GM18907 (cell line): ENCODE measurements at regions not wholly inside any gene's neighbourhood (a gene's known extent, or its start where the extent isn't known, plus 50 kb on each side); places are given as distances from the start of the nearest gene placed in this dataset.
"Not testable (repeated sequence)": the region's sequence is repeated elsewhere in the genome, so short reads cannot be mapped to it uniquely, and the experiment has no call there.

Experiments used
- ATAC-seq: cut with Tn5 transposase; IDR thresholded peaks from one replicate; pipeline ENCODE4 v1.9.1; 2021; ENCODE audit warnings: mild to moderate bottlenecking, moderate library complexity; ENCODE audit not compliant: unreplicated experiment

DNA sequence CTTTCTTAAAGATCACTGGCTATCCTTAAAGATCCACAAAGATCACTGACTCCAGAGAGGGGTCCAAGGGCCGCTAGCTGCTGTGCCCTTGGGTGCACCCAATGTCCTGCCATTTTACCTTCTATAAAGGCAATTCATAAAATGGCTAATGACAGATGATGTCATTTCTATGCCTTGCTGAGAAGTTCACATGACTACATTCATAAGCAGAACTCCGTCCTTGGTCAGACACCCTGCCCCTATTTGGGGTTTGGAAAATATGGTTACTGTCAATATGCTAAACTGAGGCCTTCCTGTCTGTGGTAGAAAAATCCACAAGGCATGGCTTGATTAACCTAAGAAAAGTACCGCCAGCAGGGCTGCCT lies 60.9 kb upstream of the BMAL1 start:
- ATAC-seq = no peak

DNA sequence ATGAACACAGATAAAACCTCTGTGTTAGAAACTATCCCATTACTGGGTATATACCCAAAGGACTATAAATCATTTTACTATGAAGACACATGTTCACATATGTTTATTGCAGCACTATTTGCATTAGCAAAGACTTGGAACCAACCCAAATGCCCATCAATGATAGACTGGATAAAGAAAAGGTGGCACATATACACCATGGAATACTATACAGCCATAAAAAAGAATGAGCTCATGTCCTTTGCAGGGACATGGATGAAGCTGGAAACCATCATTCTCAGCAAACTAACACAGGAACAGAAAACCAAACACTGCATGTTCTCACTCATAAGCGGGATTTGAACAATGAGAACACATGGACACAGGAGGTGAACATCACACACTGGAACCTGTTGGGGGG lies 58.9 kb upstream of the BMAL1 start:
- not testable (repeated sequence) for ATAC-seq

DNA sequence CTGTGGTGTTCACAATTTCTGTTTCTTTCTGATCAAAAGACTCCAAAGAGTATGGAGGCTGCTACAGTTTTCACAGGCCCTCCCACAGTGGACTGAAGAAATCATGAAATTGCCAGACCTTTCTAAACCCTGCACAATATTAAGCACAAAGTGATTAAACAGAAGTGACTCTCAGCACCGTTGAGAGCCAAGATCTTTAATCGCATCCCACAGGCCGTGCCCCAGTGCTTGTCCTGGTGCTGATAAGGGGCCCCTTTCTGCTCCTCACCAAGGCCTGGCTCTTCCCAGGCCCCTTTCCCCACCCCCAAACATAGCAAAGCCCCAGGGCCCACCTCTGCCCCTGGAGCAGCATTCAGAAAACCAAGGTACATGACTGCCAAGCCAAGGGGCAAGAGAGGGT lies 57.4 kb upstream of the BMAL1 start:
- no peak for ATAC-seq

DNA sequence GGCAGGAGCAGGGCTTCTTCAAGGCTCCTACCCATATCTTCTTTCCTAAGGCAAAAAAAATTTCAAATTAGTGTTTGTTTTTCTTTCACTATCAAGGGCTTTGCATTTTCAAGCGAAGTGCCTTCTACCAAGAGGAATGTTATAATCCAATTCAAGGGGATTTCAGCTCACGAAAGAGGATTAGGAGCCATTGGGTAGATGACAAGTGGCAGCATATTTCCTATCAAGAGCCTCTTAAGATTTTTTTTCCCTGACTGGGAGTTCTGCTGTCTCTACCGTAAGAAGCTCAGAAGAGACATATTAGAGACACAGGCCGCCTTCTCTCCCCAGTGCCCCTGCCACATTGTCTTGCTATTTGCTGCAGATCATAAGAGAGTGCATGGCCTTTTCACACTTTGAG lies 55.9 kb upstream of the BMAL1 start:
- no peak for ATAC-seq

DNA sequence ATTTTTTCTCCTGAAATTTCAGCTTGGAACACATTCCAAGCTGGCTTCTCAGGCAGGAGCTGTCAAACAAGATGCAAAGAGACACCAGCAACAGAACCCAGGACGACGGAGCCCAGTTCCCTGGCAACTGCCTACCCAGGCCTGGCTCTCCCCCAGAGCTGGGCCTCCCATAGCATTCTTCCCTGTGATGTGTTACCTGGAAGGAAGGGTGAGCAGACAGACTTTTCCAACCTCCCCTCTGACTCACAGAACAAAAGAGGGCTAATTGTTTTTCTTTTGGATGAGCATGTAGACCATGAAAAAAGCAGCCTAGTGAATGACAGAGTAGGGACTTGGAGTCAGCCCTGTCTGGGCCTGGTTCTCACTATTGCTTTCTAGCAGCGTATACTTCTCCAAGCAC lies 55.3 kb upstream of the BMAL1 start:
- no peak for ATAC-seq

DNA sequence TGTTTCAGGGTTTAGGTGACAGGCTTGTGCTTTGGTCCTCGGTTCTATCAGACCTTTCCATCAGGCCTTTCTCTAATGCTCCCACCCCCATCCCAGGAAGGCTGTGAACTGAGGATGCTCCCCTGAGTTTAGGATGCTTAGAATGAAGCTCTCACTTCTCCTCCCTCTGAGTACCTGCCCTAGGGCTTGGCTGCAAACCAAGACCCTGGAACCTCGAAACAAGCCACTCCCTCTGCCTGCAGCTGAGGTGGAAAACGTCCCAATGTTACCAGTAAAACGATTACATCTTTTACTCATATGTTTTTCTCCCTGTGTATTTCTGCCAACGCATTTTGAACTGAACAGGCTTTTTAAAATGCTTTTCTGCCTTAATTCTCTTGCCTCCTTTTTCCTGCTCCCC lies 54.5 kb upstream of the BMAL1 start:
- no peak for ATAC-seq

DNA sequence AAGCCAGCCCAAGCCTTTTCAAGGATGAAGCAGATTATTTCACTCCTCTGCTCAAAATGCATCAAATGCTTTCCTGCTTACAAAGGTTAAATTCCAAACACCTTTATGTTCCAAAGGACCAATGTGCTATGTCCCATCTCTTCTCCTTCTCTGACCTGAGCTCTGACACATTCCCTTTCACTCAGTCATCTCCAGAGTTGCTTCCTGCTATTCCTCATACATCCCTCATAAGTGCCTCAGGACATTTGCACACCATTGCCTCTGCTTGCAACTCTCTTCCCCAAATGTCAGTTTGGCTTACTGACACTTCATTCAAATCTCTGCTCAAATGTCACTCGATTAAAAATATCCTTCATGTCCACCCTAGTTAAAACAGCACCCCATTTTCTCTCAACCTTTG lies 53.3 kb upstream of the BMAL1 start:
- no peak for ATAC-seq

DNA sequence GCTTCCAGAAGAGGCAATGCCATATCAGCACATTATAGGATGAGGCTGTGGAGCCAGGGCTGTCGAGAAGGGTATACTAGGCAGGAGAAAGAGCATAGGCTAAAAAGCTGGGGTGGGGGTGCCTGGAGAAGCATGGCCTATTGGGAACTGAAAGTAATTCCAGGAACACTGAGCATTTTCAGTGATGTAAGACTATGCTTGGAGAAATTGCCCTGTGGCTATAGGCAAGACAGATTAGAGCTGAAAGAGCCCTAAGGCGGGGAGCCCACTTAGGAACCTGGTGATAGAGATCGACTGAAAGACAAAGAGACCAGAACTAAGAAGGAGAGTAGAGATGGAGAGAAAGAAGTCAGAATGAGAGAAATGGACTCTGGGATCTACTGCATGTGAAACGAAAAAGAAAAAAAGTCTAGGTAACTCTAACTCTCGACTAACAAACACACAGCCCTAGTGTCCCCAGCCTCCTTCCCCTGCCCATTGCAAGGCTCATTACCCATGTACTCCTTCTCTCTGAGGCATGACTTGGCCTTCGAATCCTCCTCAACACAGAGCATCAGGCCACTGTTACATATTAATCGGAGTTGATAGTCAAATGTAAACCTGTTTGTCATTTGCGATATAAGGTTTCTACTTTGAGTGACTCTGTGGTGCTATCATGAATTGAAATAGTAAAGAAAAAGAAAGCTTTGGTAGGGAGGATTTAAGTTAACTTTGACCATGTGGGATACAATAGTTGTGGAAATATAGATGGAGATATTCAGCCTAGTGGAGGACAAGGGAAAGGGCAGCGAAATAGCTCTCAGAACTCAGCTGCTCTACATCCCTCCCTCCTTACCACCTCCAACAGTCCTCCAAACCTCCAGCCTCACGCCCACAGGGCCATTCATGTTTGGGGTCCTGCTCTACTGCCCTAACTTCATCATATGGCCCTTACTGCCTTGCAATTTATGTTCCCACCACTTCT lies 52.3 kb upstream of the BMAL1 start:
- ATAC-seq = no peak

DNA sequence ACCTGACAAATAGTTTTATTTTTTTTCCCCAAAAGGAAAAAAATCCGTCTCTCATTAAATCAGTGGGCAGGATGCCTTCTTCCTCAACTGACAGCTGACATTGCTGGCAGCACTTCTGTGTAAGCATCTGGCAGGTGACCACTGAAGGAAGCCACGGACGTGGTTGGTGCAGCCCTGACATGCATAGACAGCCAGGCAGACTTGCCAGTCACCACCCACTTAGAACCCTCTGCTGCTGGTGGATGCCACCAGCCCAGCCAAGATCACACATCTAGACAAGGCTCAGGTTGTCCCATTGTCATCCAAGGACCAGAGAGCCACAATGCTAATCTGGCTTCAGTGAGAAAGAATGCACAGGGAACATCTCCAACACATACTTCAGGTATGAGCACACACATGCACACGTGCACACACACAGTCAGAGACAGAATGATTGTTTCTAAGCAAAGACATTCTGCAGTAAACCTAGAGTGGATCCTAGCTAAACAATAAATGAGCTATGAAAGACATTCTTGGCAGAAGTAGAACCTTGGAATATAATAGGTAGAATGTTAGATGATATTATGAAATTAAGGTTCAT lies 49.8 kb upstream of the BMAL1 start:
- no peak for ATAC-seq
